Suprapubic skin (tissue), 4 donors: ENCODE measurements at regions not wholly inside any gene's neighbourhood (a gene's known extent, or its start where the extent isn't known, plus 50 kb on each side); places are given as distances from the start of the nearest gene placed in this dataset.

Source experiments
- DNase-seq, 2 donors: peaks; one replicate each; pipeline ENCODE4 v3.0.0-alpha.2; 2019; ENCODE audit warnings: low spot score in 2 of 2
- H3K27ac ChIP-seq: fragments of 200-600 bp; sonication (generic); one replicate; pipeline ENCODE4 v1.5.1; 2019
- H3K27me3 ChIP-seq: fragments of 200-600 bp; sonication (generic); one replicate; pipeline ENCODE4 v1.5.1; 2019
- H3K36me3 ChIP-seq: fragments of 200-600 bp; sonication (generic); one replicate; pipeline ENCODE4 v1.5.1; 2019
- H3K4me1 ChIP-seq: fragments of 200-600 bp; sonication (generic); one replicate; pipeline ENCODE4 v1.5.1; 2019
- H3K4me3 ChIP-seq: fragments of 200-600 bp; sonication (generic); one replicate; pipeline ENCODE4 v1.5.1; 2019; ENCODE audit warnings: mild to moderate bottlenecking
- H3K9me3 ChIP-seq: fragments of 200-600 bp; sonication (generic); one replicate; pipeline ENCODE4 v1.5.1; 2019
- EP300 ChIP-seq: sonication (generic); formaldehyde crosslinking; IDR thresholded peaks from one replicate; pipeline ENCODE4 v1.6.1; 2017; ENCODE audit warnings: antibody characterized with exemption
- POLR2A ChIP-seq, 2 donors: fragments of 450-650 bp; IDR thresholded peaks; one replicate each; pipeline ENCODE4 v1.6.1; 2017; ENCODE audit warnings: antibody characterized with exemption in 2 of 2, mild to moderate bottlenecking in 2 of 2, moderate library complexity in 2 of 2
- POLR2AphosphoS5 ChIP-seq, 3 donors: sonication (generic); formaldehyde crosslinking; IDR thresholded peaks; one replicate each; pipeline ENCODE4 v1.6.1; 2017; ENCODE audit warnings: antibody characterized with exemption in 3 of 3
- WGBS: methylation state at CpG from one replicate; pipeline ENCODE4 v1.1.5; 2018; 5-methylcytosine and 5-hydroxymethylcytosine counted together
- TF ChIP-seq, protein P1 (sequence below), 2 donors: fragments of 200-600 bp in 1 of 2; fragments of 450-650 bp in 1 of 2; sonication (generic) in 1 of 2; IDR thresholded peaks; one replicate each; pipeline ENCODE4 v1.5.1; 2016 to 2019; ENCODE audit warnings: antibody characterized with exemption in 2 of 2, mild to moderate bottlenecking in 1 of 2, moderate library complexity in 1 of 2

DNA sequence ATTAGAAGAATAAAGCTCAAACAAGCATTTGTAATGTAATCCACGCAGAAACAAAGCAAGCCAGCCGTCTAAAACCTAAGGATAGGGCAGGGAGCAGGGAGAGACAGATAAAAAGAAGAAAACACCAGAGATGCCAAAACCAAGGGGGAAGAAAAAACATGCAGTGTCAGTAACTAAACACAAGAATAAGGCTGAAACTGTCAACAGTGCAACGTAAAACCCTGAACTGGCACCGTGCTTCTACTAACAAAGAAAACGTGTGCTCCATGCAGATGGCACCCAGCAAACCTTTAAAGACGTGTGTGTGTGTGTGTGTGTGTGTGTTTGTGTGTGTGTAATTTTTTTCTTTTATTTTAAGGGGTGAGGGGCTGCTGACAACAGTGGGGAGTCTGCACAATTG lies 88.4 kb upstream of the TAB2 start:
- Histone ChIP-seq H3K4me3 (no peak overlapping the region), H3K9me3 (no peaks in the 10 kb centered on the region), H3K4me1 (peaks cover 10% of the 10 kb centered on the region), H3K36me3 (no peaks in the 10 kb centered on the region), H3K27ac (no peak overlapping the region), H3K27me3 (no peaks in the 10 kb centered on the region)
- WGBS = 75% methylated on average over 6 of the region's 6 CpGs
- DNase-seq = no peak
- no peak for TF ChIP-seq EP300
- TF ChIP-seq, protein P1, sequence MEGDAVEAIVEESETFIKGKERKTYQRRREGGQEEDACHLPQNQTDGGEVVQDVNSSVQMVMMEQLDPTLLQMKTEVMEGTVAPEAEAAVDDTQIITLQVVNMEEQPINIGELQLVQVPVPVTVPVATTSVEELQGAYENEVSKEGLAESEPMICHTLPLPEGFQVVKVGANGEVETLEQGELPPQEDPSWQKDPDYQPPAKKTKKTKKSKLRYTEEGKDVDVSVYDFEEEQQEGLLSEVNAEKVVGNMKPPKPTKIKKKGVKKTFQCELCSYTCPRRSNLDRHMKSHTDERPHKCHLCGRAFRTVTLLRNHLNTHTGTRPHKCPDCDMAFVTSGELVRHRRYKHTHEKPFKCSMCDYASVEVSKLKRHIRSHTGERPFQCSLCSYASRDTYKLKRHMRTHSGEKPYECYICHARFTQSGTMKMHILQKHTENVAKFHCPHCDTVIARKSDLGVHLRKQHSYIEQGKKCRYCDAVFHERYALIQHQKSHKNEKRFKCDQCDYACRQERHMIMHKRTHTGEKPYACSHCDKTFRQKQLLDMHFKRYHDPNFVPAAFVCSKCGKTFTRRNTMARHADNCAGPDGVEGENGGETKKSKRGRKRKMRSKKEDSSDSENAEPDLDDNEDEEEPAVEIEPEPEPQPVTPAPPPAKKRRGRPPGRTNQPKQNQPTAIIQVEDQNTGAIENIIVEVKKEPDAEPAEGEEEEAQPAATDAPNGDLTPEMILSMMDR (IDR thresholded peaks at IDR 0.05) = no peak

DNA sequence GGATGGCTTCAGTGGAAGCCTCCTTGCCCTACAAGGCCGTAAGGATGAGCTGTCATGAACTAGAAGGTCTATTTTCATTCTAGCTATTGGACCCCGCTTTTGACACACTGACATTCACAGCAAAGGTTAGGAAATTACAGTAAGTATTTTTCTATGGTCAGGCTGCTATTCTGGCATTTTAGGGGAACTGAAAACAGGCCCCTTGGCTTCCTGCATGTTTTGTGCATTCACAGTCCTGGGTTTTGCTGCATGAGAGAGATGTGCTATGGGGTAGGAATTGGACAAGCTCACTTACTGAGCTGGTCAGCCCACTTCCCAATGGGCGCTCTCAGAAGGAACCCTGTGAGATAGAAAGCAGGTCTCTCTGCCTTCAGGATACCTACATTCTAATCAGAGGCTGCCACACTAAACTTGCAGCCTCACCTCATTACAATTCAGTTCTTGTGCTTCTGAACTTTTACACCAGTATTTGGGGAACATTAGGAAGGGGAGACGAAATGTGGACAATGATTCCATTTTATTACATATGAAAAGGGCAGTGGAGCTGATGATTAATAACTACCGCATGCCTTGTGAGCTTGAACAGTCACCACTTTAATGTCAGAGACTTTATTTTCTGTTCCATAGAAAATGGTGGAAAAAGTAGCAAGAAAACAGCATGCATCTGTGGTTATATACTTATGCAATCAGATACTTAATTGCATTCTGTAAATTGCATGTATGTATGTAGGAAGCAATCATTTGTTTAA lies 86.6 kb upstream of the TAB2 start:
- TF ChIP-seq POLR2A (IDR thresholded peaks at IDR 0.05) (no peak), POLR2AphosphoS5 (IDR thresholded peaks at IDR 0.05) (no peak), EP300 (no peak)
- TF ChIP-seq, protein P1 (IDR thresholded peaks at IDR 0.05) = no peak
- Histone ChIP-seq H3K4me1 (peaks cover 17% of the 10 kb centered on the region), H3K36me3 (no peaks in the 10 kb centered on the region), H3K27me3 (no peaks in the 10 kb centered on the region), H3K4me3 (no peak overlapping the region), H3K9me3 (no peaks in the 10 kb centered on the region), H3K27ac (no peak overlapping the region)
- WGBS = 89% methylated on average over 5 of the region's 5 CpGs
- no peak for DNase-seq

DNA sequence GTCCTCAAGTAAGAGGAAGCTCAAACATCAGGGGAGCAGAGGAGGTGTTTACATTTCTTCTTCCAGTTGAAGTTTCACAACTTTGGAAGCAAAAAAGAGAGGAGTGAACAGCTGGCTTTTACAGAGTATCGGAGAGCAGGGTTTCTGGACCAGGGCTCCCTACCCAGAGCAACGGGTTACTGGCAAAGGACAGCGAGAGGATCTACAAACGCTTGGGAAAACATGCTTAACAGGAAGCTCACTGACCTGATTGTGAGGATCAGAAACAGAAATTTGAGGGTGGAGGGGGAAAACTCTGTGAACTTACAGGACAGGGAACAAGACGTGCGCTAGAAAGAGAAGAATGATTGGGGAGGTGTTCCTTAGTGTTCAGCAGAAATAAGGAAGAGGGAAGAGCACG lies 85.7 kb upstream of the TAB2 start:
- Histone ChIP-seq H3K27me3 (no peaks in the 10 kb centered on the region), H3K4me3 (no peak overlapping the region), H3K27ac (no peak overlapping the region), H3K4me1 (peaks cover 17% of the 10 kb centered on the region), H3K36me3 (no peaks in the 10 kb centered on the region), H3K9me3 (no peaks in the 10 kb centered on the region)
- TF ChIP-seq POLR2A (IDR thresholded peaks at IDR 0.05) = no peak
- 71% methylated on average over 7 of the region's 7 CpGs for WGBS
- no peak for DNase-seq

DNA sequence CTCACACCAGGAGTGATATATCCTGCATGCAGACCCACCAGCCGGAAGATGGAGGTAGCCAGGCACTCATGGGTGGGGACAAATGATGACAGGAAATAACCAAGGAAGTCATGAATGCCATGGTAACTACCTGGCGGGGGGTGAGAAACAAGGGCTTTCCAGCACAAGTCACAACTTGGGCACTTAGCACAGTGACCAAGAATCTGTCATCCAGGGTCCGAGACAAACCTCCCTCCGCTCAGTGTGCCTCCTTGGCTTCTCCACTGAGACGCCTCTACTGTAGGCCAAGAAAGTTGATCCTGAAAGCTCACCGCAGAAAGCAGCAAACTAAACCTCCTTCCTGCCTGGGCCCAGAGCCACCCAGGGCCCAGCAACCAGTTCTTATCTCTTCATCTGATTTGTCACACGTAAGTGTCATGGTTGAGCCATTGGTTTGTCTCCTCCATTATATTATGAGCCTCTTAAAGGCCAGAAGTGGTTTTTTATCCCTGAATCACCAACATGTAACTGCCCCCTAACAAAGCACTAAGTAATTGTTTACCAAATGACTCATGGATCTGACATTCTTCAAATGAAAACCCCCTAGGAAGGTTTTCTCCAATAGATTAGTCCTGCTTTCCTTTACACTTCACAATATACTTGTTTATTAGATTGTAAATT lies 84.3 kb upstream of the TAB2 start:
- H3K27ac ChIP-seq = no peak overlapping the region
- H3K4me3 ChIP-seq = no peak overlapping the region
- no peaks in the 10 kb centered on the region for H3K27me3 ChIP-seq
- no peaks in the 10 kb centered on the region for H3K9me3 ChIP-seq
- 83% methylated on average over 7 of the region's 7 CpGs for whole genome bisulfite sequencing
- no peaks in the 10 kb centered on the region for H3K36me3 ChIP-seq
- peaks cover 17% of the 10 kb centered on the region for H3K4me1 ChIP-seq
- DNase-seq = no peak
- TF ChIP-seq POLR2AphosphoS5 (IDR thresholded peaks at IDR 0.05) (no peak), POLR2A (IDR thresholded peaks at IDR 0.05) (no peak), EP300 (no peak)
- TF ChIP-seq, protein P1 (IDR thresholded peaks at IDR 0.05) = no peak

DNA sequence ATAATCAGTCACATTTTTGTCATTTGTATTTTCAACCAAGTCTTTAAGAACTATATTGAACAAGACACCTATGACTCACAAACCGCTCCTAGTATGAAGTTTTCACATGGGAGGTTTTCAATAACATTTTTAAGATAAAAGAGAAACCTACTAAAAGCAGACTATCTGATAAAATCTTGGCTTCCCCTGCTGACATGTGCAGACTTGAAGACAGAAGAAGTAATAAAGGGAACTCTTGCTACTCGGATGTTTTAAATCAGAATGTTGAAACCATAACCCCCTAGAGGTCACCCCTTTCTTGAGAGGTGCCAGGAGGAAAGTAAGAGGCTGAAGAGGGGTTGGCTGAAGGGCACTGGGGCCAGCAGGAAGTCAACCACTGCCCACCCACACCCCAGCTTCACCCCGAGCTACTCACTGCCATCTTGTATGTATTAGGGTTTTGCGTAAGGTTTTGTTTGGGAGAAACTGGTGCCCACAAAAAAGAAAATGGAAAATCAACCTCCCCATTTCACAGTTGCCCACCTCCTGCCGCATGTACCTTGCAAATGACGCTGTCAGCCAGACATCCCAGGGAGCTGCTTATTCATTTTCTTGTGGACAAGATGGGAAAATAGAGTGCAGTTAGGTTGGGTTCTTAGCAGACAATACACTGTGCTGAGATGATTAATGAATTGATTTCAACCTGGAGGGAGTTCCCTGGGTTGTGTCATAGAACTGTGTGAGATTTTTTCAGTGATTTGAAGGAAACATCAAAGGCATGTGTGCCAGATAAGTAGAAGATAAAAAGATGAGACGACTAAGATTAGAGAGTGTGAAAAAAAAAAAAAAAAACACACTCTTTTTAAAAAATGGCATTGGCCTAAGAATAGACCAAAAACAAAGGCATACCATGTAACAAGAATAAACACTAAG lies 83.2 kb upstream of the TAB2 start:
- no peaks in the 10 kb centered on the region for H3K27me3 ChIP-seq
- peaks cover 17% of the 10 kb centered on the region for H3K4me1 ChIP-seq
- 50% methylated on average over 7 of the region's 7 CpGs for WGBS
- H3K36me3 ChIP-seq = no peaks in the 10 kb centered on the region
- H3K27ac ChIP-seq = no peak overlapping the region
- TF ChIP-seq POLR2A (IDR thresholded peaks at IDR 0.05) (no peak), EP300 (no peak), POLR2AphosphoS5 (IDR thresholded peaks at IDR 0.05) (no peak)
- TF ChIP-seq, protein P1 (IDR thresholded peaks at IDR 0.05) = no peak
- DNase-seq = no peak
- no peaks in the 10 kb centered on the region for H3K9me3 ChIP-seq
- H3K4me3 ChIP-seq = no peak overlapping the region
